ENCODE measurements at regions not wholly inside any gene's neighbourhood (a gene's known extent, or its start where the extent isn't known, plus 50 kb on each side); places are given as distances from the start of the nearest gene placed in this dataset.

DNA sequence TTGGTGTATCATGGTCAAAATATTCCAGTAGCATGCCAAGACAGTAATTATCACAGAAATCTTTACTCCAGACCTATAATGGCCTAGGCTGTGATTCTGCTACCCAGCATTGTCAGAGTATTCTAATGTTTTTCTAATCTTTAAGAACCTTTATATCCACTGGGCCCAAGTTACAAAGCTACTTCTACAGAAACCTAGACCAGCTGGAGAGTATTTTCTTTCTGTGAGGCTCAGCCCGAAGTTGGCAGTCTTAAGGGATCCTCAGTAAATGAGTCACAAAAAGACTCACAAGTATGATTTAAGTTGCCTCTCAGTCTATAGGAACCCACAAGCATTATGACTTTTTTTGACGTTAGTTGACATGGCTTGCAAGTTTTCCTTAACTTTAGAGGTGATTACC lies 638.5 kb upstream of the FAM241A start:
- Histone ChIP-seq H3K36me3 (ENCODE audit: control insufficient read depth, insufficient read depth, low read length) (no peaks in the 10 kb centered on the region), H3K27ac (ENCODE audit: low read depth, low read length) (no peak overlapping the region), H3K4me3 (ENCODE audit: low read depth, low read length) (no peak overlapping the region), H3K9ac (ENCODE audit: low read depth, low read length) (no peak overlapping the region), H3K27me3 (ENCODE audit: control insufficient read depth, insufficient read depth, low read length) (no peaks in the 10 kb centered on the region), H3K9me3 (ENCODE audit: control insufficient read depth, insufficient read depth, low read length) (no peaks in the 10 kb centered on the region), H3K4me1 (ENCODE audit: control insufficient read depth, insufficient read depth, low read length) (no peaks in the 10 kb centered on the region)

DNA sequence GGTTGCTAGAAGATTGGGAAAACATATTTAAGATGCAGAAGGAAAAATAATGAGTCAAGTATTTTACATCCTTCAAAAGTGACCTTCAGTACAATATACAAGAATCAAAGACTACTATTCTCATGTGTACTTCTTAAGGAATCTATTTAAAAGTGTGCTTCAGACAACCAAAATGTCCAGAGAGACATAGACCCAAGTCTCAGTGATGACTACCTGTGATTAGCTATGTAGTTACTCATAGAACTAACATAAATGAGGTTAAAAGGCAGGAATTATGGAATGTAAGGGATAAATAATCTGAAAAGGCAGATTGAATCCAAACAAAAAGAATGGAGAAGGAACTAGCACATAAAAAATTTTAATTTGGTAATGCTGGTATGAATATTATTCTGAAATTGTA lies 634.7 kb upstream of the FAM241A start:
- Histone ChIP-seq H3K9me3 (ENCODE audit: control insufficient read depth, insufficient read depth, low read length) (no peaks in the 10 kb centered on the region), H3K4me3 (ENCODE audit: low read depth, low read length) (no peak overlapping the region), H3K27ac (ENCODE audit: low read depth, low read length) (no peak overlapping the region), H3K9ac (ENCODE audit: low read depth, low read length) (no peak overlapping the region), H3K27me3 (ENCODE audit: control insufficient read depth, insufficient read depth, low read length) (no peaks in the 10 kb centered on the region), H3K36me3 (ENCODE audit: control insufficient read depth, insufficient read depth, low read length) (no peaks in the 10 kb centered on the region), H3K4me1 (ENCODE audit: control insufficient read depth, insufficient read depth, low read length) (no peaks in the 10 kb centered on the region)

DNA sequence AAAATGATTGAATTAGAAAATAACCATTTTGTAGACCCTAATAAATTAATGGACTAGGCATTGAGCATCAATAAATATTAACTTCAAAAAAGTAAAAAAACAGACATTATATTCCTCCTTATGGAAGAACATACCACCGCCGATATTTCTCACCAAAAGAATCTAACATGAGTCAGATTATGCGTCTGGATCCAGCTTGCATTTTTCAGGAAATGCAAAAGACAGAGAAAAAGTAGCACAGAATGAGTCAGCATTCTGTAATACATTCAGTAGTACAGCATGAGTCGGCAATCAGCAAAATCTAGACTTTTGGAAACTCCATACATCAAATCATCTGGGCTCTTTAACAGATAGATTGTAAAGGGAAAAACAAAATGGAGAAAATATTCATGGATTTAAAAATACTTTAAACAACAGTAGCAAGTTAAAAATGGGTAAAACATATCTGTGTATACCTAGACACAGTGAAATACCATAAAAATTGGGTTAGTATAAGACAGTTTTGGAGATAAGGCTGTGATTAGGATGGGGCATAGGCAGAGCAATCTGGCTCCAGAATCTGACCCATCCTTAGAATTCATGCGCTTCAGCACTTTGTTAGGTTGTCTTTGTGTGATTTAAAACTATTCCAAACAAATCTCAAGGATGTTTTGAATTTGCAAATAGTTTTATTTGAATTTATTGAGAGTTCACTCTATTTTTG lies 633.0 kb upstream of the FAM241A start:
- H3K9ac ChIP-seq (ENCODE audit: low read depth, low read length): no peak overlapping the region

DNA sequence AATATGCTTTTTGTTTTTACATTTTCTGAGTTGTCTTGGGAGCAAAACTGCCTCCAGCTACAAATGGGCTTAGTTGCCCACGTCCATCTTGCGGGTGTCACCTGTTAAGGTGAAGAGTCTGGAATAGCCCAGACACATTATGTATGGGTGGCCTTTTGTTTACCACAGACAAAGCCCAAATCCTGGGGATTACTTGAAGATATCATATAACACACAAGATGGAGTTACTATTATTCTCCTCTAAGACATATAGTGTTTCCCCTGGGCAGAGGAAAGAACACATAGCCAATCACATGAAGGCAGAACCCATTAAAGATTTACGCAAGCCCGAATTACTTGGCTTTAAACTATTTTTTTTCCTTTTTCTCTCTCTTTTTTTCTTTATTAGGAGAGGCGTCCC lies 625.6 kb upstream of the FAM241A start:
- Histone ChIP-seq H3K27me3 (ENCODE audit: control insufficient read depth, insufficient read depth, low read length) (no peaks in the 10 kb centered on the region), H3K9me3 (ENCODE audit: control insufficient read depth, insufficient read depth, low read length) (no peaks in the 10 kb centered on the region), H3K4me3 (ENCODE audit: low read depth, low read length) (no peak overlapping the region), H3K36me3 (ENCODE audit: control insufficient read depth, insufficient read depth, low read length) (no peaks in the 10 kb centered on the region), H3K27ac (ENCODE audit: low read depth, low read length) (no peak overlapping the region), H3K4me1 (ENCODE audit: control insufficient read depth, insufficient read depth, low read length) (0 out of 2 replicates have a peak, but pooled peaks cover 3% of the 10 kb centered on the region), H3K9ac (ENCODE audit: low read depth, low read length) (no peak overlapping the region)

More for the DNA sequence above, 633.0 kb upstream of the FAM241A start:
- no peaks in the 10 kb centered on the region for H3K36me3 ChIP-seq (ENCODE audit: control insufficient read depth, insufficient read depth, low read length)
- H3K9me3 ChIP-seq (ENCODE audit: control insufficient read depth, insufficient read depth, low read length): no peaks in the 10 kb centered on the region
- H3K4me1 ChIP-seq (ENCODE audit: control insufficient read depth, insufficient read depth, low read length): no peaks in the 10 kb centered on the region
- no peak overlapping the region for H3K27ac ChIP-seq (ENCODE audit: low read depth, low read length)
- no peak overlapping the region for H3K4me3 ChIP-seq (ENCODE audit: low read depth, low read length)
- no peaks in the 10 kb centered on the region for H3K27me3 ChIP-seq (ENCODE audit: control insufficient read depth, insufficient read depth, low read length)

DNA sequence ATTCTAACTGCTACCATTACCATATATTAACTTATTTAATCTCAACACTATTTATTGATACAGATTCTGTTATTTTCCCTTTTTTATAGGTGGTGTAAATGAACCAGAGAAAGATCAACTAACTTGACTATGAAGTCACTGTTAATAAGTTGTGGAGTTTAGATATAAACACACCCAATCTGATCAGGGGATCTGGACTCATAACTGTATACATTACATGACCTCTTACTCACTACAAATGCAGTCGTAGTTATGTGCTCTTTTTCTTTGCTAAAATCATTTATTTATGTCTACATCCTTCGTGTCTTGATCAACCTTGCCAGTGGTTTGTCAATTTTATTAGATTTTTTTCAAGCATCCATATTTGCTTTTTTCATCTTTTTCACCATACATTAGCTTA lies 614.8 kb upstream of the FAM241A start:
- Histone ChIP-seq H3K4me1 (ENCODE audit: control insufficient read depth, insufficient read depth, low read length) (no peaks in the 10 kb centered on the region), H3K4me3 (ENCODE audit: low read depth, low read length) (no peak overlapping the region), H3K9ac (ENCODE audit: low read depth, low read length) (no peak overlapping the region), H3K36me3 (ENCODE audit: control insufficient read depth, insufficient read depth, low read length) (no peaks in the 10 kb centered on the region), H3K27me3 (ENCODE audit: control insufficient read depth, insufficient read depth, low read length) (no peaks in the 10 kb centered on the region), H3K27ac (ENCODE audit: low read depth, low read length) (no peak overlapping the region), H3K9me3 (ENCODE audit: control insufficient read depth, insufficient read depth, low read length) (no peaks in the 10 kb centered on the region)

DNA sequence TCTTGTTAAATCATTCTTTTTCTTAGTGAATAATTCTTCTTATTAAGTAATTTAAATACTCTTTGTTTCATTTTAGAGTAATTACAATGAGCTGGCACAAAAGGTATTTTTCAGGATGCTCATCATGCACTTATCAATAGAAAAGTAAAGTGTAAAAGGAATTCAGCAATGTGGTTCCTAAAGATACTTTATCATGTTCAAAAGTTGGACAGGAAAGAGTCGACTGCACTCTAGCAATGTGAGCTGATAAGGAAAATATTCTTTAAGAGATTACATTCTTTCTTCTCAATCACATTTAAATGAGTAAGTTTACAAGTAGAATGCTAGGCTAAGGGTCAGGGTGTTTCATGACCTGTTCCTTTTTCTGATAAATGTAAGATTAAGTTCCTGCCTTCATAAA lies 609.5 kb upstream of the FAM241A start:
- Histone ChIP-seq H3K36me3 (ENCODE audit: control insufficient read depth, insufficient read depth, low read length) (no peaks in the 10 kb centered on the region), H3K9me3 (ENCODE audit: control insufficient read depth, insufficient read depth, low read length) (no peaks in the 10 kb centered on the region), H3K27me3 (ENCODE audit: control insufficient read depth, insufficient read depth, low read length) (no peaks in the 10 kb centered on the region), H3K9ac (ENCODE audit: low read depth, low read length) (no peak overlapping the region), H3K4me3 (ENCODE audit: low read depth, low read length) (no peak overlapping the region), H3K27ac (ENCODE audit: low read depth, low read length) (no peak overlapping the region), H3K4me1 (ENCODE audit: control insufficient read depth, insufficient read depth, low read length) (peaks cover 5% of the 10 kb centered on the region; the same call in 1 of the 2 replicates)

DNA sequence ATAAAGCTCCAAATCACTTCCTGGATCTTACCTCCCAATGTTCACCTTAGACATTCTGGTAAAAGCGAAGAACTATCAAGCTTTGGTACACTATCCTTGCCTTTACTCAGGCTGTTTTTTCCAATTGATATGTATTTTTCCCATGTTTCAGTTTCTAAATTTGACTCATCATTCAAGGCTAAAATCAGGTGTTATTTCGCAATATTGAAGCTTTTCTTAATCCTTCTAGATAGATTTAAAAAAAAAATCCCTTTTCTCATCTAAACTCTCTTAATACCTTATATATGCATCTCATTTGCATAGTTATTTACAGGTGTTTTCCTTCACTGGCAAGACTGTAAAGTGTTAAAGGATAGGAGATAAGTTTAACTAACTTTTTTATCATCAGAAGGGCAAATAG lies 608.1 kb upstream of the FAM241A start:
- H3K9ac ChIP-seq (ENCODE audit: low read depth, low read length): no peak overlapping the region
- no peak overlapping the region for H3K27ac ChIP-seq (ENCODE audit: low read depth, low read length)
- no peaks in the 10 kb centered on the region for H3K9me3 ChIP-seq (ENCODE audit: control insufficient read depth, insufficient read depth, low read length)
- H3K27me3 ChIP-seq (ENCODE audit: control insufficient read depth, insufficient read depth, low read length): no peaks in the 10 kb centered on the region
- H3K36me3 ChIP-seq (ENCODE audit: control insufficient read depth, insufficient read depth, low read length): no peaks in the 10 kb centered on the region
- H3K4me3 ChIP-seq (ENCODE audit: low read depth, low read length): no peak overlapping the region
- H3K4me1 ChIP-seq (ENCODE audit: control insufficient read depth, insufficient read depth, low read length): peaks cover 5% of the 10 kb centered on the region; the same call in 1 of the 2 replicates

DNA sequence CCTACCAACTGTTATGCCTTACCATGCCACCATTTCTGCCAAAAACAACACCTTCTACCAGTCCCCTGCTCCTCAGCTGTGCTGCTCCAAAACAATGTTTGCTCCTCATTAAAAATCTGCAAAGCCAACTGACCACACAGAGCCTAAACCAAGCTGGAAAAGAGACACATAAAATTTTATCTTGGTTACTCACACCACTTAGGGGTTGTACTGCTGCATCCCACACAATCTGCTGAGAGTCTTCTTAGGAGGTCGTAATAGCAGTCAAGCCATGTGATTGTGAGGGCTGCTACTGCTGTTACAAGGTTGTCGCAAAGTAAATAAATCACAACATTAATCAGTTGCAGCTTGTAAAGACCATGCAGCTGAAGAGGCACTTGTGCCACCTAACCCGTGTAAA lies 607.4 kb upstream of the FAM241A start:
- H3K36me3 ChIP-seq (ENCODE audit: control insufficient read depth, insufficient read depth, low read length): no peaks in the 10 kb centered on the region
- H3K9ac ChIP-seq (ENCODE audit: low read depth, low read length): no peak overlapping the region
- no peaks in the 10 kb centered on the region for H3K27me3 ChIP-seq (ENCODE audit: control insufficient read depth, insufficient read depth, low read length)
- H3K4me3 ChIP-seq (ENCODE audit: low read depth, low read length): no peak overlapping the region
- no peaks in the 10 kb centered on the region for H3K9me3 ChIP-seq (ENCODE audit: control insufficient read depth, insufficient read depth, low read length)
- H3K27ac ChIP-seq (ENCODE audit: low read depth, low read length): no peak overlapping the region
- H3K4me1 ChIP-seq (ENCODE audit: control insufficient read depth, insufficient read depth, low read length): peaks cover 5% of the 10 kb centered on the region; the same call in 1 of the 2 replicates

DNA sequence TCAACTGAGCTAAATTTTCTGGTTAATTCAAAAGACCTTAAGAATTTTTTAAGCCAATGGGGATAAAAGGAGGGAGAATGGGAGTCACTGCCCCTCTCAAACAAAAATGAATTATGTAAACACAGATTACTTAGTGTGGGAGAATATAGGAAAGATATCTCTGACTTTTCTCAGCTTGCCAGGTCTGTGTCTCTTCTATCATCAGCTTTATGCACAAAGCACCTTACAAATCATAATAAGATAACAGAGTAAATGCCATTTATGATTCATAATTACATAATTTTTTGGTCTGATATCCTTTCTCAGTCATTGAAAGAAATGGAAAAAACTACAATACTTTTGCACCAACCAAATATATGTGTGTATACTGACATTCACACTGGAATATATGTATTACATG lies 604.6 kb upstream of the FAM241A start:
- H3K4me3 ChIP-seq (ENCODE audit: low read depth, low read length): no peak overlapping the region
- H3K27ac ChIP-seq (ENCODE audit: low read depth, low read length): no peak overlapping the region
- H3K4me1 ChIP-seq (ENCODE audit: control insufficient read depth, insufficient read depth, low read length): peaks cover 5% of the 10 kb centered on the region; the same call in 1 of the 2 replicates
- H3K36me3 ChIP-seq (ENCODE audit: control insufficient read depth, insufficient read depth, low read length): no peaks in the 10 kb centered on the region
- H3K27me3 ChIP-seq (ENCODE audit: control insufficient read depth, insufficient read depth, low read length): no peaks in the 10 kb centered on the region
- H3K9ac ChIP-seq (ENCODE audit: low read depth, low read length): no peak overlapping the region
- no peaks in the 10 kb centered on the region for H3K9me3 ChIP-seq (ENCODE audit: control insufficient read depth, insufficient read depth, low read length)

DNA sequence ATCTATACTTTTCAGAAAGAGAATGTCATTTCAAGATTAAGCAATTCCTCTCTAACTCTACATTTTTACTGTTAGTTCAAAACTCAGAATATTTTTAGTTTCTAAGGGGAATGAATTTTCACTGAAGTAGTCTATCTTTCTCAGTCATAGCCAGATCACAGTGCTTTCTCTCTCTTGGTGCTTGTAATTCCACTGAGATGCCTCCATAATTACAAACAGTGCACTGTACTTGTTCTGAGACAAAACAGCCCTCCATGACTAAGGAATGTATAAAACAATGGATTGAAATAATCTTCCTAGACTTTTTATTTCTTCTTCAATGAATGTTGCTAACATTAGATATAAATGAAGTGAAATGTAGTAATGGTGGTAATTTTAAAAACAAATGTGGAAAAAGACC lies 603.2 kb upstream of the FAM241A start:
- Histone ChIP-seq H3K9me3 (ENCODE audit: control insufficient read depth, insufficient read depth, low read length) (no peaks in the 10 kb centered on the region), H3K9ac (ENCODE audit: low read depth, low read length) (no peak overlapping the region), H3K27me3 (ENCODE audit: control insufficient read depth, insufficient read depth, low read length) (no peaks in the 10 kb centered on the region), H3K4me3 (ENCODE audit: low read depth, low read length) (no peak overlapping the region), H3K4me1 (ENCODE audit: control insufficient read depth, insufficient read depth, low read length) (peaks cover 5% of the 10 kb centered on the region; the same call in 1 of the 2 replicates), H3K36me3 (ENCODE audit: control insufficient read depth, insufficient read depth, low read length) (no peaks in the 10 kb centered on the region), H3K27ac (ENCODE audit: low read depth, low read length) (no peak overlapping the region)

DNA sequence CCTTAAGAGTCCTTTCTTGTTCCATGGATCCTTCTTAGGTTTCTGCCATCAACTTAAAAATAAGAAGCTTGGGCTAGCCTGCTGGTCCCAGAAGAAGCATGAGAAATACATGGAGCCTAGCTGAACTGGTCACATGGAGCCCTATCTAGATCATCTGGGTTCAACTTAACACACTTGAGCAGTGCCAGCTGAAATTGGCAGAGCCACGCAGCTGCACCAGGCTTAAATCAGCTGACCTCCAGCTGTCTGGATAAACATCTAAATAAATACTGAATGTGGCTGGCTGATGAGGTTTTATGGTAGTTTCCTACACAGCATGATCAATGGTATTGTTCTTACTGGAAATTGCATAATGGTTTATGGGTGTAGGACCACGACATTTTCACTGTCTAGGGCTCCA lies 598.4 kb upstream of the FAM241A start:
- Histone ChIP-seq H3K4me3 (ENCODE audit: low read depth, low read length) (no peak overlapping the region), H3K9ac (ENCODE audit: low read depth, low read length) (no peak overlapping the region), H3K27ac (ENCODE audit: low read depth, low read length) (no peak overlapping the region), H3K27me3 (ENCODE audit: control insufficient read depth, insufficient read depth, low read length) (no peaks in the 10 kb centered on the region), H3K9me3 (ENCODE audit: control insufficient read depth, insufficient read depth, low read length) (no peaks in the 10 kb centered on the region), H3K4me1 (ENCODE audit: control insufficient read depth, insufficient read depth, low read length) (no peaks in the 10 kb centered on the region), H3K36me3 (ENCODE audit: control insufficient read depth, insufficient read depth, low read length) (no peaks in the 10 kb centered on the region)

Measured in HUES48 (cell line).